ENCODE measurements at regions not wholly inside any gene's neighbourhood (a gene's known extent, or its start where the extent isn't known, plus 50 kb on each side); places are given as distances from the start of the nearest gene placed in this dataset.

DNA sequence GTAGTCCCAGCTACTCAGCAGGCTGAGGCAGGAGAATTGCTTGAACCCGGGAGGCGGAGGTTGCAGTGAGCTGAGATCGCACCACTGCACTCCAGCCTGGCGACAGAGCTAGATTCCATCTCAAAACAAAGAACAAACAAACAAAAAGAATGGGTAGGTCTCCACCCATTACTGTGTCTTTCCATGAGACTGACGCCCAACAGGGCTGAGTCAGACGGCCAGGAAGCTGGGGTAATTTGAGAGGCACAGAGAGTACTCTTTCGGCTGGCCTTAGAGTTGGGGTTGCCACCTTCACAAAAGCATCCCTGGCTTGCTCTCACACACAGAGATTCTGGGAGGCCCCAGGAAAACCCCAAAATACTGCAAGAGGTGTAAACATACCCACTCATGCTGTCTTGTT lies 72.0 kb upstream of the DHRSX start:
- no peaks in the 10 kb centered on the region for H3K27me3 ChIP-seq (ENCODE audit: insufficient read depth, low read length, poor library complexity)
- H2AFZ ChIP-seq (ENCODE audit: low read depth, low read length) = no peak overlapping the region
- no peaks in the 10 kb centered on the region for H3K4me1 ChIP-seq (ENCODE audit: insufficient read depth, low read length)
- no peak overlapping the region for H3K4me2 ChIP-seq (ENCODE audit: insufficient read depth, low read length)
- DNase-seq (no peak), ATAC-seq (ENCODE audit: insufficient read depth, low read depth) (no peak)
- TF ChIP-seq, protein P1, sequence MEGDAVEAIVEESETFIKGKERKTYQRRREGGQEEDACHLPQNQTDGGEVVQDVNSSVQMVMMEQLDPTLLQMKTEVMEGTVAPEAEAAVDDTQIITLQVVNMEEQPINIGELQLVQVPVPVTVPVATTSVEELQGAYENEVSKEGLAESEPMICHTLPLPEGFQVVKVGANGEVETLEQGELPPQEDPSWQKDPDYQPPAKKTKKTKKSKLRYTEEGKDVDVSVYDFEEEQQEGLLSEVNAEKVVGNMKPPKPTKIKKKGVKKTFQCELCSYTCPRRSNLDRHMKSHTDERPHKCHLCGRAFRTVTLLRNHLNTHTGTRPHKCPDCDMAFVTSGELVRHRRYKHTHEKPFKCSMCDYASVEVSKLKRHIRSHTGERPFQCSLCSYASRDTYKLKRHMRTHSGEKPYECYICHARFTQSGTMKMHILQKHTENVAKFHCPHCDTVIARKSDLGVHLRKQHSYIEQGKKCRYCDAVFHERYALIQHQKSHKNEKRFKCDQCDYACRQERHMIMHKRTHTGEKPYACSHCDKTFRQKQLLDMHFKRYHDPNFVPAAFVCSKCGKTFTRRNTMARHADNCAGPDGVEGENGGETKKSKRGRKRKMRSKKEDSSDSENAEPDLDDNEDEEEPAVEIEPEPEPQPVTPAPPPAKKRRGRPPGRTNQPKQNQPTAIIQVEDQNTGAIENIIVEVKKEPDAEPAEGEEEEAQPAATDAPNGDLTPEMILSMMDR (IDR thresholded peaks at IDR 0.05; ENCODE audit: borderline replicate concordance, extremely low read depth, low read length, poor library complexity, severe bottlenecking) = no peak
- no peak for TF ChIP-seq EZH2 (IDR thresholded peaks at IDR 0.05; ENCODE audit: borderline replicate concordance, low read depth, low read length, severe bottlenecking)
- H3K9me3 ChIP-seq (ENCODE audit: insufficient read depth, low read length, severe bottlenecking) = no peaks in the 10 kb centered on the region
- H3K4me3 ChIP-seq (ENCODE audit: low read depth in 1 of 2, low read length in 2 of 2) = no peak overlapping the region
- H3K79me2 ChIP-seq (ENCODE audit: insufficient read depth, low read length) = no peaks in the 10 kb centered on the region
- no peaks in the 10 kb centered on the region for H4K20me1 ChIP-seq (ENCODE audit: insufficient read depth, low read length)
- no peaks in the 10 kb centered on the region for H3K36me3 ChIP-seq (ENCODE audit: insufficient read depth, low read length)
- no peak overlapping the region for H3K27ac ChIP-seq (ENCODE audit: low read length)
- H3K9ac ChIP-seq (ENCODE audit: low read depth, low read length) = no peak overlapping the region

DNA sequence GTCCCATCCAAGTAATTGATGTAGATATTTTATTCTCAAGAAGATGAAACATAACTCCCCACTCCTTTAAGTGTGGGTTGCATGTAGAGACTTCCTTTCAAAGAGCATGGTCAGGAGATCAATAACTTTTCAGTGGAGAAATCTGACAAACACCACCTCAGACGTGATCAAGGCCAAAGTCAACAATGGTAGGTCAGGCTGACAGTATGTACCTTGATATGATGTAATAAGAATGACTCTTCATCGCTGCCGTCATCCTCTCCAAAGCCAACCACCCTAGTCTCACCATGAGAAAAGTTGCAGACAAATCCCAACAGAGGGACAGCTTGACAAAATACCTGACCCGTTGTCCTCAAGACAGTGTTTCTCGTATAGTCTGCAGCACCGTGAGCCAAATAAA lies 67.3 kb upstream of the DHRSX start:
- Histone ChIP-seq H3K4me3 (ENCODE audit: low read depth in 1 of 2, low read length in 2 of 2) (no peak overlapping the region), H3K27ac (ENCODE audit: low read length) (no peak overlapping the region), H3K27me3 (ENCODE audit: insufficient read depth, low read length, poor library complexity) (no peaks in the 10 kb centered on the region), H3K9ac (ENCODE audit: low read depth, low read length) (no peak overlapping the region), H3K36me3 (ENCODE audit: insufficient read depth, low read length) (no peaks in the 10 kb centered on the region; the same call in 1 of the 2 replicates), H3K4me2 (ENCODE audit: insufficient read depth, low read length) (no peak overlapping the region), H4K20me1 (ENCODE audit: insufficient read depth, low read length) (no peaks in the 10 kb centered on the region), H3K79me2 (ENCODE audit: insufficient read depth, low read length) (no peaks in the 10 kb centered on the region), H3K4me1 (ENCODE audit: insufficient read depth, low read length) (no peaks in the 10 kb centered on the region), H3K9me3 (ENCODE audit: insufficient read depth, low read length, severe bottlenecking) (no peaks in the 10 kb centered on the region), H2AFZ (ENCODE audit: low read depth, low read length) (no peak overlapping the region)
- ATAC-seq (ENCODE audit: insufficient read depth, low read depth) (no peak), DNase-seq (no peak)
- TF ChIP-seq EZH2 (IDR thresholded peaks at IDR 0.05; ENCODE audit: borderline replicate concordance, low read depth, low read length, severe bottlenecking) = no peak
- TF ChIP-seq, protein P1 (IDR thresholded peaks at IDR 0.05; ENCODE audit: borderline replicate concordance, extremely low read depth, low read length, poor library complexity, severe bottlenecking) = no peak

DNA sequence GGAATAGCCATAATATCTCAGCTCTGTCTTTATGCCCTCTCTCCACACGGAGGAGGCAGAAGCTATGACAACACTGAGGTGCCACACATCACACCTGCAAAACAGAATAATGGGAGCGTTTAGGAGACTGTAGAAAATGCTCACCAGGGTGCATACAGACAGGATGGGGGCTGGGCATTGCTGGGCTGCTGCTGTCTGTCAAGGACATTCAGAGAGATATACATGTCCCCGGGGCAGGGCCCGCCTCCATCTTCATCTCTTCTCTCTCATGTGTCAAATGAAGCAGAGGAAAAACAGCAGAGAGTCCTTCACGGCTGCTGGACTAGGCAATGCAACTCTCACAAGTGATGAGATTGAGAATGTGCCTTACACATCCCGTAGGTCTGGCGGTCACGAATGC lies 65.3 kb upstream of the DHRSX start:
- no peaks in the 10 kb centered on the region for H3K79me2 ChIP-seq (ENCODE audit: insufficient read depth, low read length)
- no peak overlapping the region for H3K27ac ChIP-seq (ENCODE audit: low read length)
- H3K4me3 ChIP-seq (ENCODE audit: low read depth in 1 of 2, low read length in 2 of 2) = no peak overlapping the region
- H3K9me3 ChIP-seq (ENCODE audit: insufficient read depth, low read length, severe bottlenecking) = no peaks in the 10 kb centered on the region
- H3K9ac ChIP-seq (ENCODE audit: low read depth, low read length) = no peak overlapping the region
- no peaks in the 10 kb centered on the region for H4K20me1 ChIP-seq (ENCODE audit: insufficient read depth, low read length)
- DNase-seq (no peak), ATAC-seq (ENCODE audit: insufficient read depth, low read depth) (no peak)
- no peak overlapping the region for H3K4me2 ChIP-seq (ENCODE audit: insufficient read depth, low read length)
- TF ChIP-seq EZH2 (IDR thresholded peaks at IDR 0.05; ENCODE audit: borderline replicate concordance, low read depth, low read length, severe bottlenecking) = no peak
- TF ChIP-seq, protein P1 (IDR thresholded peaks at IDR 0.05; ENCODE audit: borderline replicate concordance, extremely low read depth, low read length, poor library complexity, severe bottlenecking) = no peak
- no peaks in the 10 kb centered on the region for H3K4me1 ChIP-seq (ENCODE audit: insufficient read depth, low read length)
- no peaks in the 10 kb centered on the region for H3K27me3 ChIP-seq (ENCODE audit: insufficient read depth, low read length, poor library complexity)
- no peak overlapping the region for H2AFZ ChIP-seq (ENCODE audit: low read depth, low read length)
- no peaks in the 10 kb centered on the region; the same call in 1 of the 2 replicates for H3K36me3 ChIP-seq (ENCODE audit: insufficient read depth, low read length)

DNA sequence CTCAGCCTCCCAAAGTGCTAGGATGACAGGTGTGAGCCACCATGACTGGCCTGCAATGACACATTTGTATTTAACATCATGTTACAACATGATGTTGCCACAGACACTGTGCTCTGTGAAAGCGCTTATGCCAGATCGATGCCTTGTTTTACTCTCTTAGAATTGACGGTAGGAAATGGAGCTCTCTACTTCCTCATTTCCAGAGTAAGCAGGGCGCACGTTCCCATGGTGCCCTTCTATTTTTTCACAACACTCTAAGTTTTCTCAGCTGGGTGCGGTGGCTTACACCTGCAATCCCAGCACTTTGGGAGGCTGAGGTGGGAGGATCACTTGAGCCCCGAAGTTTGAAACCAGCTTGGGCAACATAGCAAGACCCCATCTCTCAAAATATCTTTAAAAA lies 60.7 kb upstream of the DHRSX start:
- no peak overlapping the region for H3K4me3 ChIP-seq (ENCODE audit: low read depth in 1 of 2, low read length in 2 of 2)
- no peaks in the 10 kb centered on the region for H3K4me1 ChIP-seq (ENCODE audit: insufficient read depth, low read length)
- no peak overlapping the region for H2AFZ ChIP-seq (ENCODE audit: low read depth, low read length)
- TF ChIP-seq, protein P1 (IDR thresholded peaks at IDR 0.05; ENCODE audit: borderline replicate concordance, extremely low read depth, low read length, poor library complexity, severe bottlenecking) = no peak
- TF ChIP-seq EZH2 (IDR thresholded peaks at IDR 0.05; ENCODE audit: borderline replicate concordance, low read depth, low read length, severe bottlenecking) = no peak
- H3K36me3 ChIP-seq (ENCODE audit: insufficient read depth, low read length) = no peaks in the 10 kb centered on the region
- no peak for ATAC-seq (ENCODE audit: insufficient read depth, low read depth)
- no peaks in the 10 kb centered on the region for H3K27me3 ChIP-seq (ENCODE audit: insufficient read depth, low read length, poor library complexity)
- H3K9ac ChIP-seq (ENCODE audit: low read depth, low read length) = no peak overlapping the region
- no peak overlapping the region for H3K4me2 ChIP-seq (ENCODE audit: insufficient read depth, low read length)
- no peak overlapping the region for H3K27ac ChIP-seq (ENCODE audit: low read length)
- no peaks in the 10 kb centered on the region for H3K9me3 ChIP-seq (ENCODE audit: insufficient read depth, low read length, severe bottlenecking)
- DNase-seq = no peak
- no peaks in the 10 kb centered on the region for H3K79me2 ChIP-seq (ENCODE audit: insufficient read depth, low read length)
- H4K20me1 ChIP-seq (ENCODE audit: insufficient read depth, low read length) = no peaks in the 10 kb centered on the region
